HG03457 (cell line): ENCODE measurements at regions not wholly inside any gene's neighbourhood (a gene's known extent, or its start where the extent isn't known, plus 50 kb on each side); places are given as distances from the start of the nearest gene placed in this dataset.
"Not testable (repeated sequence)": the region's sequence is repeated elsewhere in the genome, so short reads cannot be mapped to it uniquely, and the experiment has no call there.

ENCODE experiments used
- ATAC-seq: cut with Tn5 transposase; IDR thresholded peaks from one replicate; pipeline ENCODE4 v1.9.1; 2021; ENCODE audit warnings: moderate number of reproducible peaks; ENCODE audit not compliant: unreplicated experiment

DNA sequence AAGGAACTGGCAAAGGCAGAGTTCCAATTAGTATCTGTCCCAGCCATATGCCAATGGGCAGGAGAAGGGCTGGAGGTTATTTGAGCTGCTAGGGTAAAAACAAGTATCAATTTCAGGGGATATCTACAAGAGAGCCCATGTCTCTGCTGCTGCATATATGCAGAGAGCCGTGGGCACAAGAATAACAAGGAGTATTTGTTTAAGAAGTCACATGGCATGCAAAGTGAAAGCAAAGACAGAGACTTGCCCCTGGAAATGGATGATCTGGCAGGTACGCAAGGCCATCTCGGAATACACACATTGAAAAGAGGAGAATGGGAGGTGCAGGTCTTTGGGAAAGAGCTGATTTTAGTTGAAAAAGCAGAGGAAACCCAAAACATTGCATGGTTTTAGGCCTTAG lies 170.6 kb downstream of the EVA1A start:
- ATAC-seq: no peak

DNA sequence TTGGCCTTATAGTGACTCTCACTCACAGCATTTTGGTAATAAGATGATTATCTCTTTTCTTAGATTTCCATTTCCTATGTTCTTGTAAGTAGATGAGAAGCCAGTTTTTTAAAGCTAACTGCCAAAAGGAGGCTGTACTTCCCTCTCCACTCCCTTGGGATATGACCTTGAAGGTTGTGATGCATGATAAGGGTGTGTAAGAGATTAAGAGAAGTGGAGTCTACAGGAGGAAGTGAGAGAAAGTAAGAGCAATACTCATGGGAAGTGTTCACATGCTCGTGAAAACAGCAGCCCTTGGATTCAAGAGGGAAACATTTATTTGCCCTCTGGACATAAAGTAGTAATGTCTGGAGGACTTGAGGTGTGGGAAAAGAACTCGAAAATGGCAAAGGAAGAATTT lies 171.5 kb downstream of the EVA1A start:
- no peak for ATAC-seq

DNA sequence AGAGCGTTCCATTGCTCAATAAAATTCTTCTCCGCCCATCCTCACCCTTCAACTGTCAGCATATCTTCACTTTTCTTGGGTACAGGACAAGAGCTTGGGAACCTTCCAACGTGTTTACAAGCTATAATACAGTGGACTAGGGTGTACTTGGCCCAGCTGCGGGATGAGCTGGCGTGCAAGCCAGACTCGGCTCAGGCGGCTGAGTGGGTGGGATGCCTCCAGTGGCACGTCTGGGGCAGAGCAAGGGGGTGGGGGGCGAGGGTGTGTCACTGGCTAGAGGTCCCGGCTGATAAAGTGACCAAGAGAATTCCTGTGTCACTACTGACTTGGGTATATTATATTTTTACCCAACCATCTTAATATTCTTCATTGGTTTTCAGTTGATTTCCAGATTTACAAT lies 179.7 kb downstream of the EVA1A start:
- no peak for ATAC-seq

DNA sequence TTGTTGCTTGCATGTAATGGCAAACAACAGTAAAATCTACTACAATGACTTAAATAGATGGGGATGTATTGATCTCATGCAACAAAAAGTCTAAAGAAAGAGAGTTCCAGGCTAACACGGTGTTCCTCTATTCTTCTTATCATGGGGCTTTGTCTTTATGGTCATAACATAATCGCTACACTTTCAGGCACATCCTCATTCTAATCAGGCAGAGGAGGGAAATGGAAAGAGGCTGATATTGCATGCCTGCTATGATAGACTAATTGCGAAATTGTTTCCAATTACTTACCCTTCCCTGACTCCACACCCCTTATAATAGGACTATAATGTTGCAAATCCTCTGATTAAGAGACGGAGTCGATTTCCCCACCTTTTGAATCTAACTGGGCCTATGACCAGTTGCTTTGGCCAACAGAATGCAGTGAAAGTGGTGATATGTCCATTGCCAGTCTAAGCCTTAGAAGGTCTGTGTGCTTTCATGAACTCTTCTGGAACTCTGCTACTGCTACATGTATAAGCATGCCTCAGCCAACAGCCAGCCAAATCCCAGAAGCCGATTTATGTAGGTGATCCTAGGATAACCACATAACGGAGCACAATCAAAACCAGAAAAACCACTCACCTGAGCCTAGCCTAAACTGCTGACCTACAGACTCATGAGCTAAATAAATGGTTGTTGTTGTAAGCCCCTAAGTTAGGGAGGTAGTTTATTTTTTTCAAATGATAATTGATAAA lies 180.3 kb upstream of the TACR1 start:
- ATAC-seq: no peak

DNA sequence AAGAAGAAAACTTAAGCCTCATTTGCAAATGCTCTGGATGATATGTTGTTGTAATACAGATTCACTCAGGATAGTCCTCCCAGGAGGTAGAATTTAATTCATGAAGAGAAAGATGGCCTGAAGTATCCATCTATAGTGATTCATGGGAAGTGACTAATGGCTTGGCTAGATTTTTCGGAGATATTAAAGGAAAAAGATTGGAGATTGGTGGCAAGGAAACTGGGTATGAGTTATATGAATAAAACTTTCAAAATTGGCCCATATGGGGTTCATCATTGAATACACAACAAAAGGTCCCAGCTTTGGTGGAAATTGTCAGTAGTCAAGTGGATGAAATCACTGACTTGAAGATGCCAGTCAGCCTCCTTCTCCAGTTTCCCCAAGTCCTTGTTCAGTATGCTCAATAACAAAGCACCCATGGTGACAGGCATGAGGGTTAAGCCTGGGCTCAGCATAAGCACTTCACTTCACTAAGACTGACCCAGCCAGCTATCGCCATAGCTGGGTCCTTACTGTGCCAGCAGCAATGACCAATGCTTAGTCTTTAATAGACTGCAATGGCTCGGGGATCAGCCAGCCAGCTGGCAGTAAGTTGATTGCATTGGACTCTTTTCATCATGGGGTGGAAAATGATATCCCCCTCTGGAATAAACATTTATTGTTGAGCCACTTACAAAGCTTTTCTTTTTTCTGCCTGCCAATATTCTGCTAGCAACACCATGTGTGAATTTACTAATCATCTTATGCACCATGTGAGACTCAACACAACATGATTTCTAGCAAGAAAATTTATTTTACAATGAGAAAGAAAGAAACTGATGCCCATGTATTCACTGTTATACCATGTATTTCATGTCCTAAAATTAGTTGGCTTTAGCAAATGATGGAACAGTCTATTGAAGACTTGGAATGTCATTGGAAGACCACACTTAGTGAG lies 176.6 kb upstream of the TACR1 start:
- no peak for ATAC-seq

DNA sequence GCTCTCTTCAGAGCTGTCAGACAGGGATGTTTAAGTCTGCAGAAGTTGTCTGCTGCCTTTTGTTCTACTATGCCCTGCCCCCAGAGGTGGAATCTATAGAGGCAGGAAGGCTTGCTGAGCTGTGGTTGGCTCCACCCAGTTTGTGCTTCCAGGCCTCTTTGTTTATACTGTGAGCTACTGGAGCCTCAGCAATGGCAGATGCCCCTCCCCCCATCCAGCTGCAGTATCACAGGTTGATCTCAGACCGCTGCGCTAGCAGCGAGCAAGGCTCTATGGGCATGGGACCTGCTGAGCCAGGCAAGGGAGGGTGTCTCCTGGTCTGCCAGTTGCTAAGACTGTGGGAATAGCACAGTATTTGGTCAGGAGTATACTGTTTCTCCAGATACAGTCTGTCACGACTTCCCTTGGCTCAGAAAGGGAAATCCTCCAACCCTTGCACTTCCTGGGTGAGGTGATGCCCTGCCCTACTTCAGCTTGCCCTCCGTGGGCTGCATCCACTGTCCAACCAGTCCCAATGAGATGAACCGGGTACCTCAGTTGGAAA lies 175.2 kb upstream of the TACR1 start:
- not testable (repeated sequence) for ATAC-seq

DNA sequence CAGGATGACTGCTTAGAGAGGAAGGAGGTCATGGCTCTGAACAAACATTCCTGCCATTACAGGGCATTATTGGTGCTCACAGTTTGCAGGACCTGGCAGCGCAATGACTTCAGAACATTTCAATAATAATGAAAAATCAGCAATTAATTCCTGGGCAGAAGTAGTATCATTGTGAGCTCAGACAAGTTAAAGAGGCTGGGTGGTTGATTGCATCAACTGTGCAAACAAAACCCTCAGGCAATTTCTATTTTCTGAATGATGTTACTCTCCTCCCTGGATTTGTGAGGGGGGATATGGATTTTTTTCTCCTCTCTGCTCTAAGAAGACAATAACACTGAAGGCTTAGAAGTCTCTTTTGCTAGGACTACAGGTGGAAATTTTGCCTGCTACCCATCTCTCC lies 168.1 kb upstream of the TACR1 start:
- ATAC-seq: no peak

DNA sequence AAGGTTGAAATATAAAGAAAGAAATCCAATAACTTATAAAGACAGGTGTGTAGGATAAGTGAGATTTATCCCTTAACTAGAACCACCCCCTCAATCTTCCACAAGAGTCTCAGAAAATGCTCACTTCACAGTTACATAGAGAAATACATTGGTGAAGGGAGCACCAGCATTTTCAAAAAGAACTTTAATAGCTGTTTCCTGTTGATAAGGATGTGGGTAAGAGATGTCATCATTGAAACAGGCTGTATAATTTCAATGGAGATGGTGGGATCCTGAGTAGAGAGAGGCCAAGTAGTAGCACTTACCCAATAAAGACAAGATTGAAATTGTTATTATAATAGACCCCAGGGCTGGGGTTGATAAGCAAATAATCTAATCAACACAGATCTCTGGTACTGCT lies 162.2 kb upstream of the TACR1 start:
- no peak for ATAC-seq

DNA sequence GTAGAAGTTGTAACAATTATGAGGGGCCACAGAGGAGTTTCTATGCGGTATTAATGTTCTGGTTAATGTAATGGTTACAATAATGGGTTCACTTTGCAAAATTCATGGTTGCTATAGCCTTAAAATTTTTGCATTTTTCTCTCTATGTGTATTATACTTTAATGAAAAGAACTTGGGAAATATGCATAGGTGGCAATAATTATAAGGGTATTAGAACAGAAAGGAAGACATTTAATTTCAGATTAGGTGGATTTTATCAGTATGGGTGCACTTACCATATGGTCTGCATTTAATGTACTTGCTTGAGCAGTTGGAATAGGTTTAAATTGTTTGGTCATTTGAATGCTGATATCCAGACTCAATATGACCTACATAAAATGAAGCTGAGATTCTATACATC lies 161.6 kb upstream of the TACR1 start:
- ATAC-seq: no peak

DNA sequence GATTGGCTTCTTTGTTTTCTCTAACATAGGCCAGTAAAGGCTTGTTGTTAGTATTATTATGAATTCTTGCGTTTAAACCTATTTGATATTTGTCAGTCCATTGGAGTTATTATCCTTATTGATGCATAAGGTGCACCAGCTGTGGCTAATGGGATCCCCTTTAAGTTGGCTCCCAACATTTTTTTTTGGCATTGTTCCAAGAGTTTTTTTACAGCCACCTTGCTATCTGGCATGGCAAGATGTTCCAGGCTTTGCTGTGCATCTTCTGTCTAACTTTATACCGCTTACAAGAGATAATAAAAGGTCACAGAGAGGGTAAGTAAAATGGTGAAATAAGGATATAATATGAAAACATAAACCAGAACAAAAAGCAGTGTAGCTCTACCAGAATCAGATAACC lies 157.5 kb upstream of the TACR1 start:
- no peak for ATAC-seq

DNA sequence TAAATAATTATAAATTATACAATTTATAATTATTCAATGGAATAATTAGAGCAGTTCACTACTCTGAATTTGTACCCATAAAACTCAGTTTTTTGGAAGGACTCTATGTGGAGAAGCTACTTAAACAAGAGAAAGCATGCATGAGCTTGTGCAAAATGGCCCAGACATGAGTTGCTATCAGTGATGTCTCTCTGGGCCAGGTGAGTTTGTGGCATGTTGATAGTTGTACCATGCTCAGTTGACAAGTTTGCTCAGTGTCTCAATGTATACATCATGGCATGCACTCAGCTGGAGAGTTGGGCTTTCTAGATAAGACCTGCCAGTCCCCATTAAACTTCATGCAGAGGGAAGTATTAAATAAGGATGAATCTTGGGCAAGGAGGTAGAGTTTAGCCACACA lies 153.8 kb upstream of the TACR1 start:
- ATAC-seq: no peak

DNA sequence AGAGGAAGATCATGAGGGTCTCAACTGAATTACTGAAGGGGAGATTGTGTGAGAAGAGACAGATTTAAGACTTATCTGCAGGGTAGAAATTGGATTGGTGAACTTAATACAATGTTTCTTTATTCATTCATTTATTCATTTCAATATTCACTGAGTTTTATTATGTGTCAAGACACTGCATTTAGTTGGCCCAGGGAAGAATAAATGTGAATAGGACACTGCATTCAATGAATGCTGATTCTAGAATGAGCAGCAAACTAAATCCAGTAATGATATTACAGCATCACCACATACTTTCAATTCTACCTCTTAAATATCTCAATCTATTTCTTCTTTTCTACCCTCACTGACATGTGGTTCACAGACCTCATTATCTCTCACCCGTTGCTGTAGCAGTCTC lies 149.0 kb upstream of the TACR1 start:
- ATAC-seq: no peak

DNA sequence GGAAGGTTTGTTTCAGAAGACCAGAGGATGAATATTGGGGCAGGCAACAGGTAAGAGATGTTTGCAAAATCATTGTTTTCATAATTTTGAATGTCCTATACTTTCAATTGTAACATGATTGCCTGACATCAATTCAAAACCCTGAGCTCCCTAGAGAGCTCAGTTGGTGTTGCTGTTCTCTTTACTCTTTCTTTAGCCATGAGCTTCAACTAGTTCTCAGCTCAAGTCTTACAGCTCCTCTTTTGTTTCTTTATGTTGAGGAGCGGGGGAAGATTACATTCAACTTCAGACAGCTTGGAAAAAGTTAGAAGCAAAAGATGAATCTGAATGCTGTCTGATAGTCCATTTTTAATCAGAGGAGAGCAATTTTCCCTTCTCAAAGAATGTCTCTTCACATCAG lies 144.8 kb upstream of the TACR1 start:
- no peak for ATAC-seq

DNA sequence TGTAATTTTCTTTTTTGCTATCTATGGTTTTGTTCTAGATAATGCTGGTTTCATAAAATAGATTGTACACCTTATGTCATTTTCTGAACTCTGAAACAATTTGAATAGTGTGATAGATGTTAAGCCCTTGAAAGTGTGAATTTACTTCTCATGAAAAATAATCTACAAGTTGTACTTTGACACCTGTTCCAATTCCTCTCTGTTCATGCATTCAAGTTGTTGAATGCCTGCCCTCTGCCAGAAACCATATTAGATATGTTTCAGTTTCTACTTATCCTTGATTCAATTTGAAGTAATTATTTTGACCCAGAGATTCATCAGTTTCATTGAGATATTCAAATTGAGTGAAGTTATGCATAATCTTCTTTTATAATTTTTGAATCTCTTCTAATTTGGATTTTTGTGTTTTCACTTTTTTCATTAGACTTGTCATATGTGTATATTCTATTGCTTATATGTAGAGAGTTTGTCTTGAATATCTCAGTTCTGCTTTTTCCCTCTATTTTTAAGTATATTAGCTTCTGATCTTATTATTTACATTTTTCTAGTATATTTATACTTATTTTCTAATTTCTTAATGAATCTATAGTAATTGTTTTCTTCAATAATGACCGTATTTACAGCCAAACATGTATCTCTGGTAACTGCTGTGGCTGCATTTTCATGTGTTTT lies 143.3 kb upstream of the TACR1 start:
- ATAC-seq: no peak

DNA sequence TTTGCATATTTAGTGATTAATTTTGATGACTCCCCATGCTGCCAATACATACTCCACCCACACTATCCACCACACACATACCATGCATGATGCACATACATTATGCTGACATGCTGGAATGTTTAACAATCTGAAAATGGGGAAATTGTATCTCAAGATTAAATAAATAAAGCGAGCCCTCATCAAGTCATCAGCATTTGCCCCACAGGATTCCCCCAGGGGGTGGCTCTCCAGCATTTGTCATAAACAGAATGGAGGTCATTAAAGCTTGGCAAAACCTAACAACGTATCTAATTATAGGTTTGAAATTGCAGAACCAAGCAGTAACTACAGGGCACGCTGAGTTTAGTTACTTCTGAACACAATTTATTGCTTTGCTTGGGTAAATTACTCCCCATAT lies 141.2 kb upstream of the TACR1 start:
- no peak for ATAC-seq

DNA sequence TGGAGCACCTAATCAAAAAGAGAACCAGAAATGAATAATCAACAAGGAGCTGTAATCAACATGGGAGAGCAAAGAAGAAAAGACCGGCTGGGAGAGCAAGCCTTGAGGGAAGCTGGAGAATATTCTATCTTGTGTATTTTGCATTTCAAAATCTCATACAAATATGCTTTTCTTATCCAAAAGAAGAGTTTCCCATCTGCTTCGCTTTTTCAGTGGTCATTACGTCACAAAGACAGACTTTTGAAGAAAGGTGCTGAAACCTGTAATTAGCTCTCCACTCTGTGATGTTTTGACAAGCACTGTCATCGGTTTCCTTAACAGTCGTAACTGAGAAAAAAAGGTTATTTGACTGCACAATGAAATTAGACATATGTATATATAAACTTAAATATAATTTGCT lies 139.1 kb upstream of the TACR1 start:
- no peak for ATAC-seq

DNA sequence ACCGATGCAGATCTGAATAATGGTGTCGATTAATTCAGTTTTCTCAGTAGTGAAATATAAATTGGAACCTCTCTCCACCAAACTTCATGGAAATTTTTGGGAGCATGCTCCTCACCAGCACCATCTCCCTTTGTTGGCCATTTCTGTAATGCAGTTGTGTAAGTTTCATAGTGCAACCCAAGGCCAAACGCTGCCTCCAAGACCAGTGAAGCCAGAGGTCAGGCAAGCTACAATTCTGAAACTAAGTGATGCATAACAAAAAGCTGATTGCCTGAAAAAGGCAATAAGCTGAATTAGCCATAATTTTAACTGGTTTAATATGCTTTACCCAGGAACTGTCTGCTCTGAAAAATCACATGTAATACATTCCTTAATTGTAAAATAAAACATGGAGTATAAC lies 138.3 kb upstream of the TACR1 start:
- ATAC-seq: no peak

DNA sequence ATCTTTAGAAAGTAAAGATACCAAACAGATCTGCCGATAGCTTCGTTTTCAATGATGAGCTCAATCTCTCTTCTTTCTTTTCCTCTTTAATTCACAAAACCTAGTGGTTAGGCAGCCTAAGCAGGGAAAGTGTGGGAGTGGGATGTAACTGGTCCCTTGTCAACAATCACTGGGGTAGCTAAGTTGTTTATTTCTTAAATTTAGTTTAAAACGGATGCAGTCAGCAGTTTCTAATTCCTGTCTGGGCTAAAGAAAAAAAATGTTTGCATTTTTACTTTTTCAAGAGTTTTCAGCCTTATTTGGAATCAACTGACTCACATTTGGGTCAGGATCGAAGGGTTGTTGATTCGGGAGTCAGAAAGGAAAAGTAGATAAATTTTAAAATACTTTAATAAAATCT lies 137.7 kb upstream of the TACR1 start:
- no peak for ATAC-seq

DNA sequence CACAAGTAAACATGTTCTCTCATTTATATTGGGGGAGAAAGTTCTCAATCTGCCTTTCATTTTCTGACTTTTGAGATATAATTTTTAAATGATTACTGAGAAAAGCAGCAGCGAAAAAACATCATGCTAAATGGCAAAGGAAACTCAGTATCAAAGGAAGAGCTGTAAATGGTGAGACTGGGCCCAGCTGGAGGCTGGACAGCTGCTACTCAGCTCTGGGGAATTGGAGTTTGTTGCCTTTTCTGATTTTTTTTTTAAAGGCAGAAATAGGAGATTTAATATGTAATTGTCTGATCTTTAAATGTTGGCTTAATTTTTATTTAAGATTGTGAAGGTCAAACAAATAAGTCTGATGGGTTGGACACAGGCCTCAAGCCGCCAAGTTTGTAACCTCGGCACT lies 137.1 kb upstream of the TACR1 start:
- no peak for ATAC-seq

DNA sequence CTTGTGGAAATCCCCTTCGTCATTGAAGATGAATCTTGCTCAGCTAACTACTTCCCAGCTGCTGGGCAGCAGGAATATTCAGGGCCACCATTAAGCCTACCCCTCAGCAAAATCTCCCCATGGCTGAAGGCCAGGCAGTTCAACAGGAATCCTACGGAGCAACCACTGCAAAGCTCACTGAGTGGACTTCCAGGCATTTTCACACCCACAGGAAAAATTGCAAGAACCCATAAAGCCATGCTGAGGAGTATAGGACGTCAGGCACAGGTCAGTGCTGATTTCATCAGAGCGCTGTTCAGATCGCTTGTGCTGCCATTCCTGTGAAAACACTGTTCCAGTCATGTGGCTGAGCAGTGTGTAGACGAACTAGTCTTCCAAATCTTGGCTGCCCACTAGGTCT lies 134.8 kb upstream of the TACR1 start:
- no peak for ATAC-seq

DNA sequence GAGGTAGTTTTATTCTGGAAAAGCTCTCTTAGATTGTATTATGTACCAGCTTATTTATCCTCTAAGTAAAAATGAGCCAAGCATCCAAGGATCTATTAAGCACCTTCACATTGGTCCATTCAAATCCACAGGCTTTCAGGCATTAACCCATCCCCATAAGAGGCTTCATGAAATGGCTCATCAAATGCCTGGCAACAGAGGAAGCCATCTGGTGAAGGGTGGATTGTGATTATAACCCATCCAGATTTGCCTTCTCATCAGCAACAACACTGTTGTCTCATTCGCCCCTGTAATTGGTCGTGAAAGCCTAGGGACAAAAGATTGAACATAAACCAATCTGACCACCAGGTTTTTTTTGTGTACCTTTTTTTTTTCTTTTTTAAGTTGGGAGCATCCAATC lies 134.3 kb upstream of the TACR1 start:
- ATAC-seq: no peak

DNA sequence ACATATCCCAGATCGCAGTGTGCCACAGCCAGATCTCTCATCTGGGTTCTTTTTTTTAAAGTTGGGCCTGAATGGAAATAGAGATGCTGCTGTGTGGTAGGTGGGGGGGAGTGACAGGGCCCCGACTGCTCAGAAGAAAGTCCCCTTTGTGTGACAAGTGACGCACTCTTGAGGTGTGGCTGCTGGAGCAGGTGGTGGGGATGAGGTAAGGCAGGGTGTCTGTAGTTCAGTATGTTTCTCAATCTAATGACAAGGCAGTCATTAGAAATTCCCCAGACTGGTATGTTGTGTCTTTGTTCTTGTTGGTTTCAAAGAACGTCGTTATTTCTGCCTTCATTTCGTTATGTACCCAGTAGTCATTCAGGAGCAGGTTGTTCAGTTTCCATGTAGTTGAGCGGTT lies 128.8 kb upstream of the TACR1 start:
- ATAC-seq: no peak
